DND-41 (cell line): ENCODE measurements at regions not wholly inside any gene's neighbourhood (a gene's known extent, or its start where the extent isn't known, plus 50 kb on each side); places are given as distances from the start of the nearest gene placed in this dataset.

ENCODE experiments used
- CTCF ChIP-seq: IDR thresholded peaks from 2 replicates; pipeline ENCODE4 v1.5.1; 2012; ENCODE audit warnings: borderline replicate concordance, low read length, moderate library complexity, mild to moderate bottlenecking; ENCODE audit not compliant: poor library complexity, severe bottlenecking; ENCODE audit errors: extremely low read depth
- EZH2 ChIP-seq: IDR thresholded peaks from 3 replicates; pipeline ENCODE4 v1.6.1; 2012; ENCODE audit warnings: borderline replicate concordance, low read depth, mild to moderate bottlenecking, moderate library complexity, low read length, inconsistent platforms; ENCODE audit not compliant: severe bottlenecking

GRCh38 chr1:232574889-232575762 is 54.8 kb downstream of the SIPA1L2 start:
- TF ChIP-seq EZH2: no peak
- TF ChIP-seq CTCF: no peak
